Hematopoietic multipotent progenitor cell (in vitro differentiated cells): ENCODE measurements at regions not wholly inside any gene's neighbourhood (a gene's known extent, or its start where the extent isn't known, plus 50 kb on each side); places are given as distances from the start of the nearest gene placed in this dataset.

Experiments
- DNase-seq, 3 donors: peaks; one replicate each; pipeline ENCODE4 v3.0.0-alpha.2; 2011 to 2015; ENCODE audit warnings: low read depth in 2 of 3, low spot score in 2 of 3

- no peak for DNase-seq
These were observed 105.8 kb downstream of the TNFSF18 start for GRCh38 chr1:172944931-172945330.

- DNase-seq: peak in 2 of 3 donors; percentile 79 to 91
These were observed 103.8 kb downstream of the TNFSF18 start for GRCh38 chr1:172946814-172947507.

GRCh38 chr1:172948457-172948856 lies 102.3 kb downstream of the TNFSF18 start:
- DNase-seq: peak in 2 of 3 donors; percentile 23 to 45

GRCh38 chr1:172949096-172949495 lies 101.6 kb downstream of the TNFSF18 start:
- DNase-seq: no peak

- DNase-seq: no peak
These were observed 100.2 kb downstream of the TNFSF18 start for GRCh38 chr1:172950528-172950927.

GRCh38 chr1:172951730-172952365 lies 98.9 kb downstream of the TNFSF18 start:
- no peak for DNase-seq

- DNase-seq: no peak
These were observed 98.2 kb downstream of the TNFSF18 start for GRCh38 chr1:172952516-172952915.

- DNase-seq: no peak
These were observed 96.1 kb downstream of the TNFSF18 start for GRCh38 chr1:172954476-172955150.

GRCh38 chr1:172955161-172955815 lies 95.5 kb downstream of the TNFSF18 start:
- DNase-seq: no peak

- DNase-seq: no peak
These were observed 93.9 kb downstream of the TNFSF18 start for GRCh38 chr1:172956871-172957270.

GRCh38 chr1:172957491-172957890 lies 93.2 kb downstream of the TNFSF18 start:
- DNase-seq: no peak

GRCh38 chr1:172959571-172959970 lies 91.2 kb downstream of the TNFSF18 start:
- DNase-seq: no peak

GRCh38 chr1:172960019-172960418 lies 90.7 kb downstream of the TNFSF18 start:
- no peak for DNase-seq

- peak in 1 of 3 donors; percentile 28 for DNase-seq
These were observed 90.1 kb downstream of the TNFSF18 start for GRCh38 chr1:172960454-172961208.

- DNase-seq: no peak
These were observed 85.9 kb downstream of the TNFSF18 start for GRCh38 chr1:172964864-172965263.

- no peak for DNase-seq
These were observed 83.7 kb downstream of the TNFSF18 start for GRCh38 chr1:172966844-172967540.

GRCh38 chr1:172967936-172968335 lies 82.8 kb downstream of the TNFSF18 start:
- DNase-seq: no peak

GRCh38 chr1:172969611-172970010 lies 81.1 kb downstream of the TNFSF18 start:
- no peak for DNase-seq

- DNase-seq: no peak
These were observed 80.6 kb downstream of the TNFSF18 start for GRCh38 chr1:172970186-172970585.

- DNase-seq: no peak
These were observed 79.5 kb downstream of the TNFSF18 start for GRCh38 chr1:172971241-172971640.
